ENCODE measurements at regions not wholly inside any gene's neighbourhood (a gene's known extent, or its start where the extent isn't known, plus 50 kb on each side); places are given as distances from the start of the nearest gene placed in this dataset.

DNA sequence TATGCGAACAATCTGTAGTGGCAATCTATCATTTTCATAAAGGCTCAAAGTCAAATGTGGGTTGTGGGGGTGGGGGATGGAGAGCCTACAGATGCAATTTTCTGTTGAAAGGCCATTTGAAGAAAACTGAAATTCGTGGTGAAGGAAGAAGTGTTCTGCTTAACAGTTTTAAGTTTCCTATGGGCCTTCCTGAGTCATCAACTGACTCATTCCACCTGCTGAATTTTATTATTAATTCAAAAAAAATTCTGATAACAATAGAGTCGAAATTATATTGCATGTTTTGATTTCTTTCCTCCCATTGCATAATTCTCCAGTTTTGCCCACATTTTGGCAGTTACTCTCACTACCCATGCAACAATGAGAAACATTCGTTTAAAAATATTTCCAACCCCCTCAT is 622.3 kb upstream of the ARID1B start:
- TF ChIP-seq, protein P1, sequence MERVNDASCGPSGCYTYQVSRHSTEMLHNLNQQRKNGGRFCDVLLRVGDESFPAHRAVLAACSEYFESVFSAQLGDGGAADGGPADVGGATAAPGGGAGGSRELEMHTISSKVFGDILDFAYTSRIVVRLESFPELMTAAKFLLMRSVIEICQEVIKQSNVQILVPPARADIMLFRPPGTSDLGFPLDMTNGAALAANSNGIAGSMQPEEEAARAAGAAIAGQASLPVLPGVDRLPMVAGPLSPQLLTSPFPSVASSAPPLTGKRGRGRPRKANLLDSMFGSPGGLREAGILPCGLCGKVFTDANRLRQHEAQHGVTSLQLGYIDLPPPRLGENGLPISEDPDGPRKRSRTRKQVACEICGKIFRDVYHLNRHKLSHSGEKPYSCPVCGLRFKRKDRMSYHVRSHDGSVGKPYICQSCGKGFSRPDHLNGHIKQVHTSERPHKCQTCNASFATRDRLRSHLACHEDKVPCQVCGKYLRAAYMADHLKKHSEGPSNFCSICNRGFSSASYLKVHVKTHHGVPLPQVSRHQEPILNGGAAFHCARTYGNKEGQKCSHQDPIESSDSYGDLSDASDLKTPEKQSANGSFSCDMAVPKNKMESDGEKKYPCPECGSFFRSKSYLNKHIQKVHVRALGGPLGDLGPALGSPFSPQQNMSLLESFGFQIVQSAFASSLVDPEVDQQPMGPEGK (CRISPR knock-in tag; IDR thresholded peaks at IDR 0.05; ENCODE audit: borderline replicate concordance) = no peak
- no peak for TF ChIP-seq TCF4 (CRISPR knock-in tag; IDR thresholded peaks at IDR 0.05; ENCODE audit: borderline replicate concordance)
